Ramos (cell line): ENCODE measurements at regions not wholly inside any gene's neighbourhood (a gene's known extent, or its start where the extent isn't known, plus 50 kb on each side); places are given as distances from the start of the nearest gene placed in this dataset.
"Not testable (repeated sequence)": the region's sequence is repeated elsewhere in the genome, so short reads cannot be mapped to it uniquely, and the experiment has no call there.

Experiments used
- in situ Hi-C: fragments of 300-500 bp; cut with MboI; formaldehyde crosslinking; loops from one replicate; pipeline ENCODE4 v1.14.3; 2022; ENCODE audit warnings: low sequenced_read_pairs; ENCODE audit not compliant: unreplicated experiment

DNA sequence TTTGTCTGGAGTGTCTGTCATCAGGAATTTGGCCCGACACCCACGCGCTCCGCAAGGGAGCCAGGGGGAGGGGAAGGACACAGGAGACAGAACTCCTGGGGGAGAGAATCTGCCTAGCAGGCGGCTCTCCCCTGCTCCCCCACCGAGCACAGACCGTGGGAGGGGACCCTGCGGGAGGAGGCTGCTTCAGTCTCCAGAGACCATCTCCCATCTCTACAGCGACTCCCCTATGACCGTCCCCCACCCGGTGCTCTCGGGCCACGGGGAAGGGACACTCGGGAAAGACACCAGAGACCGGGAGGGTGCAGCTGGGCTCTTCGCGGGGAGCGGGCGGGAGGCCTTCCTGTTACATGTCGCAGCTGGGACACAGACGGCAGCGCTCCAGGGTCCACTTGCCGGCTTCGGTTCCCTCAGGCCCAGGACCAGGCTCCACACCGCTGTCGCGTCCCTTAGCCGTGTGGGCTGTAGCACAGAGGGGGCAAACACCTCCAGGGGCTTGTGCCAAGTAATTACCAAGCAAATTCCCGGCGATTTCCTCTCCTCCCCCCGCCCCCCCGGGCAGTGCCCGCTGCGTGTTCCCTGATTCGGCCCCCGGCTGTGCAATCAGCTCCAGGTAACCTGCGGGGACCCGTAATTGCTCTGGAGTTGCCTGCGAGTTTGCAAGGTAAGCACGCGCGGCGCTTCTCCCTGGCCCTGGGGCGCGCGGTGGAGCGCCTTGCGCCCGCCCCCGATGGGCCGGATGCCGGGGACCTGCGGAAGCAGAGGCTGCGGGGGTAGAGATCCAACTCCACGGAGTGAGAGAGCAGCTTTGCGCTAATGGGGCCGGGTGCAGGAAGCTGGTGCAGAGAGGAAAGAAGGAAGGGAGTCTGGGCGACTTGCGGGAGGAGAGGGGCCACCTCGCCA is 155.1 kb upstream of the CADM1 start:
- in situ Hi-C loops, result no loop called here

DNA sequence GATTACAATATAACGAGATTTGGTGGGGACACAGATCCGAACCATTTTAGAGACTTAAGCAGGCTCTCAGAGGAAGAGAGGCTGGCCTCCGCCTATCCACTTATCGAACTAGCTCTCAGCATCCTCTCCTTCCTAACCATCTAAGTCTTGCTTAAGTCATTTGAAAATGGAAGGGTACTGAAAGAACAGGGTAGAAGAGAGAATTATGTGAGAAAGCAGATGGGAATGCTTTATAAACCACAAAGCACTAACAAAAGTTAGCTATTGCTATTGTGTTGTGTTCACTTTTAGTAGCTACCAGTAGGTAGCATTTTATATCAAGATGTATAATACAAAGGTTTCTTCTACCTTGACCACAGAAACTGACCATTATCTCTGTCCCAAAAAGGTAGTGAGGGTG is 153.4 kb upstream of the CADM1 start:
- in situ Hi-C loops, result no loop called here

DNA sequence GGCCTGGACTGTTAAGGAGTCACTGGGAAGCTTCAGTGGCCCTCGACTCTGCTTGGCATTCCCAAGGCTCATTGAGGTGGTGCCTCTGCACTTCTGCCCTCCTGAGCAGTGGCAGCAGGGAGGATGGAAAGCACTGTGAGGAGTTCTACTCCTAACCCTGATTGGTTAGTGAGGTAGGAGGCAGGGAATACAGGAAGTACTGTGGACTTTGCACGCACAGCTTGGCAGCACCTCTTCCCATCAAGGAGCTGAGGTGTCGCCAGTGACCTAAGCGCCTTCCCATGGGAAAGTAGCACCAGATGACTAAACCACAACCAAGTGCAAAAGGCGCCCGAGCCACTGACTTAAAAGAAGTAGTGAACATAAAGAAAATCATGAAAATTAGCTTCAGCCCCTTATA is 152.5 kb upstream of the CADM1 start:
- in situ Hi-C loops, result no loop called here

DNA sequence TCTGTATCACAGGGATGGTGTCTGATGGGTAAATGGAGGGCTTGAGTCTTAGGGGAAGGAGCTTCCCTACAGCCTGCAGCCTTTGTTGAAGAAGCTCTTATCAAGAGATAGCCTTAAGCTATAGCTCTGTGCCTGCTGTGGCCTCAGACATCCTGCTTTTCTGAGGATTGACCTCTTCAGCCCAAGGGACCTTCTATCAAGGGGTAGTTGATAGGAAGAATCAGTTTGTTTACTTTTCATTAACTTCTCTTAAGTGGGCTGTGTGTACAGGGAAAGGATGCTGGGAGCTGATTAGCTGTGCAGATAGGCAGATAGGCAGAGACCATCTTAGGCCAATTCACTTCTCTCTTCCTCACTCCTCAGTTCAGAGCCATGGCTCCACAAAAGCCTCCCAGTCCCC is 151.8 kb upstream of the CADM1 start:
- in situ Hi-C loops, result no loop called here

DNA sequence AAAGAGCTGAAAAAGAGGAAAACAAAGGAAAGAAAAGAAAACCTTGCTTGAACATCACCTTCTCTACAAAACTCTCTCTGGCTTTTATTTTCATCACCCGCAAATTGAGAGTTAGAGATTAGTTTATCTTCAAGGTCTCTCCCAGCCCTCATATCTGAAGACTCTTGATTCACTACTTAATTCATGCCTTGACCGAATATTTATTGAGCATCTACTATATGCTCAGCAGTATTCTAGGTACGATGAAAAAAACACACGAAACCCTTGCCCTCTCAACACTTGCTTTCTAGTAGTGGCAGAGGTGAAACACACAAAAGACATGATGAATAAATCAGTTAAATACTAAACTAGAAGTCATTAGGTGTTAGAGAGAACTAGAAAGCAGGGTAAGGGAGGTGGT is 150.6 kb upstream of the CADM1 start:
- in situ Hi-C loops, result no loop called here

DNA sequence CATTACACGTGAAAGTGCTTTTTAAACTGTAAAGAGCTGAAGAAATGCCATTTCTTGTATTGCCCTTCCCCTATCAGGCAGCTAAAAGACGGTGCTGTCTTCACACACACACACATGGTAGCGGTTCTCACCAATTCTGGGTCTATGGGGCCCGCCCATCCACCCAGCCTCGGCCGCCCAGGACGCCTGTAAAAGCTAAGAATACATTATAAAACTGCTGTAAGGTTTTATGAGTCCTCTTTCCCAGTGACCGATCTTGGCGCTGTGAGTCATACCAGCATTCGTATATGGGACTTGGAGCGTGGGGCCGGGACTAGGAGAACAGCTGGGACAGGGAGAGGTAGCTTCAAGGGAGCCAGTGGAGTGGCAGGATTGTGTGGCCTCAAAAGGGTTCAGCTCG is 149.7 kb upstream of the CADM1 start:
- in situ Hi-C loops, result no loop called here

DNA sequence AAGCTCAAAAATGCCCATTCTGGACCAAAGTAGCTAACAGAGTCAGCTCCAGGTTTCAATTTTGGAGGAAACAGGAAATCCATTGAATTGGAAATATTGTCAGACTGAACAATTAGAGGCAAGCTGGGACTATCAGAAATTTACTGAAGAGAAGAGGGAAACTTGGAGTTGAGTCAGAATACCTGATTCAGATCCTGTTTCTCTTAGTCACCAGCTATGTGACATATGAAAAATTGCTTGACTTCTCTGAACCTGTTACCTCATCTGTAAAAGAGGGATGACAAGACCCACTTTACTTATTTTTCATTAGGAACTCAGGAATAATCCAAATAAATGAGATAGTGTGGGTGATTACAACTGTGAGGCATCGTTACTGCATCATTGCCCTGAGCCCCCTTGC is 148.9 kb upstream of the CADM1 start:
- in situ Hi-C loops, result no loop called here

DNA sequence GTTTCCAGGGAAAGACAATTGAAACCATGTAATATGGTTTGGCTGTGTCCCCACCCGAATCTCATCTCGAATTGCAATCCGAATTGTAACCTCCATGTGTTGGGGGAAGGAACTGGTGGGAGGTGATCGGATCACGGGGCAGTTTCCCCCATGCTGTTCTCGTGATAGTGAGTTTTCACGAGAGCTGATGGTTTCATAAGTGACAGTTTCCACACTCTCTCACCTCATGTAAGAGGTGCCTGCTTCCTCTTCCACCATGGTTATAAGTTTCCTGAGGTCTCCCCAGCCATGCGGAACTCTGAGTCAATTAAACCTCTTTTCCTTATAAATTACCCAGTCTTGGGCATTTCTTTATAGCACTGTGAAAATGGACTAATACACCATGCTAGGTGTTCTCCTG is 148.3 kb upstream of the CADM1 start:
- in situ Hi-C loops, result no loop called here

DNA sequence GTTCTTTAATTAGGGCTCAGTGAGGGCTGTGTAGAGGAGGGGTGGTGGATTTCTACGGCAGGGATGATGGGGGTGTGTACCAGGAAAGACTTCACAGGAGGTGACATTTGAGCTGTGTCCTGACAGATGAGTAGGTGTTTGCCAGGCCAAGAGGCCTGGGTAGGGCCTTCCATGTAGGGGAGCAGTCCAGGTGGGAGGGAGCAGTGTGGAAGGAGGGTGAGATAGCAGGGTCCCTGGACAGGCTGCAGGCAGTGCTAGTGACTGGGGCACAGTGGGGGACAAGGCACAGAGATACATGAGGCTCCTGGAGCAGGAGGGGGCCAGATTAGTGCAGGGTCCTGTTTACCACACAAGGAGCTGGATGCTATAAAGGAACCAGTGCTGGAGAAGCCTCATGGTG is 147.9 kb upstream of the CADM1 start:
- in situ Hi-C loops, result no loop called here

DNA sequence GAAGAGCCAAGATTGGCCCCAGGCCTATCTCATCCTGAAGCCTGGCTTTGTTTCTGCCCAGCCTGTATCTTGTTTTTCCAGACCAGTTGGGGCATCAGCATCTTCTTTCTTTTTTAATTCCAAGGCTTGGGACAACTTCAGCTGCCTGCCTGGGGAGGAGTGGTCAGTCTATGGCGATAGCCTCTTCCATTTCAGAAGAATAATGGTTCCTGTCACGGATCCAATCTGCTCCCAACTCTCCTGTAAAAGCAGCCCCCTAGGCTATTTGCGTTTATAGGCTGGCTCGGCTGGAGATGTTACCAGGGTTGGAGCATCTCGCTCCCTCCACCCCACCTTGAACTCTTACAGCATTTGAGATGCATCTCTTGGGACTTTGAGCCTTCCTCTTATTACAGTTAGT is 145.2 kb upstream of the CADM1 start:
- in situ Hi-C loops, result no loop called here

DNA sequence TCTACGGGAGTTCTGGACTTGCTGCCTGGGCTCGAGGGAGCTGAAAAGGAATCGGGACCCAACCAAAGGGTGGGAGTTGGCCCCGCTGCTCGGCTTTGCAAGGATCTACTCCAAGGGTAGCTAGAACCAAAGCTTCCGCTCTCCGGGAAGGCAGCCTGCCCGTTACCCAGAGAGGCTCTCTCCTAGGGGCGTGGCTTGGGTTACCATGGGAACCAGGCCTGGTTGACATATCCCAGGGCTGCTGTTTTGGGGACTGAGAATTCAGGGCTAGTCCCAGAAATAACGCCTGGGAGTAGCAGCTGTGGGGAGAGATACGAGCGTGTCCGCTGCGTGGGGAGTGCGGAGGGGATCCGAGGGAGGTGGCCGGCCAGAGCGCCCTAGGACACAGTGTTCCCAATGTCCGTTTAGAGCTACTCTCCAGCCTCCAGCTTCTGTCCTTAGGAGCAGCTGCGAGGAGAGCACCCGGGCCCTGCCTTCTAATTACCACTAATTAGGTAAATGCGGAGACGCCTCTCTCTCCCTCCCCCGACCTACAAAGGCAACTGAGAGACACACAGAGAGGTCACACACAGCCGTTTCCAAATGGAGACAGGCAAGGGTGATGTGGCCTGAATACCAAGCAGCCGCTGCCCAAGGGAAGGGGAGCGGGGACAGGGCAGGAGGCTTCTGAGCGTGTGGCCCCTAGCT is 141.6 kb upstream of the CADM1 start:
- in situ Hi-C loops, result no loop called here

DNA sequence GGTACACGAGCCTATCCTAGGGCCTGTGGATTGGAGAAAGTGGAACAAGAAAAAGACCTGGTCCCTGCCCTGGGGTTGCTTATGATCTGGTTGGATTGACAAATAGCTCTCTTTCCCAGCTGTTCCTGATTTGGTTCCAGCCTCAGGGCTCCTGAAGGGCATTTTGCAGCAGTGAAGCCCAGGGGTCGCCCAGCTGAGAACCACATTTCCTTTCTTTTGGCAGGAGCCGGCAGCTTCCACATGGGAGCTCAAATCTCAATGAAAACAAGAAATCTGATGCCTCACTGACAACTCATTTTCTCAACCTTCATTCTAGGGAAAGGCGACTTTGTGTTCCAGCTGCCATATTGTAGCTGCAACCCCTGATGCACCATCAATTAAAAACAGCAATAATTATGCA is 140.6 kb upstream of the CADM1 start:
- in situ Hi-C loops, result no loop called here

DNA sequence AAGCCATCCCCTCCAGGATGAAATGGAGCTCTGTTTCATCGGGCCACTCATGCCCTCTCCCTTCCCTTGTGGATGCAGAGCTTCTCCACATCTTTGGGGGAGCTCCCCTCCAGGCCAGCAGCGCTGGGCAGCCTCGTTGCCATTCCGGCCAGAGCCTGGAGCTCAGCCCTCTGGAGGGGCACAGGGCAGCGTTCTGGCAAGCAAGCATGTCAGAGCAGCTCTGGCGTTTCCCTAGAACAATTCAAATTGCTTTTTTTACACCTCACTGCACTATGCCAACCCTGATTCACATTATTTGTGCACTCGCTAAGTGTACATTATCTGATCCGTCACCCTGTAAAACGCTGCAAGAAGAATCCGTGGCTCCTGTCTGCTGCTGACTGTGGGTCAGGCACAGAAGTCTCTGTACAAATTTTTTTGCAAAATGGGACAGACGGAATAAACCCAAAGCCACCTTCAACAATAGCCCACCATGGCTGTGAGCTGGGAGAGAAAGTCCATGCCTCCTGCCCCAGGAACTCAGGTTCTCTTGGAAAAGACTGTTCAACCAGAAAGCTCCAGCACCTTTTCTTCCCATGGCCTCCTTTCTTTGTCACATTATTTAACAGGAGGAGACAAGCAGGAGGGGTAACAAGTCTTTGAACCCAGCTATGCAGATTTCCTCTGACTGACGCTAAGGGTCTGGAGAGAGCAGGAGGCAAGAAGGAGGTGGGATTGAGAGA is 139.5 kb upstream of the CADM1 start:
- in situ Hi-C loops, result no loop called here

DNA sequence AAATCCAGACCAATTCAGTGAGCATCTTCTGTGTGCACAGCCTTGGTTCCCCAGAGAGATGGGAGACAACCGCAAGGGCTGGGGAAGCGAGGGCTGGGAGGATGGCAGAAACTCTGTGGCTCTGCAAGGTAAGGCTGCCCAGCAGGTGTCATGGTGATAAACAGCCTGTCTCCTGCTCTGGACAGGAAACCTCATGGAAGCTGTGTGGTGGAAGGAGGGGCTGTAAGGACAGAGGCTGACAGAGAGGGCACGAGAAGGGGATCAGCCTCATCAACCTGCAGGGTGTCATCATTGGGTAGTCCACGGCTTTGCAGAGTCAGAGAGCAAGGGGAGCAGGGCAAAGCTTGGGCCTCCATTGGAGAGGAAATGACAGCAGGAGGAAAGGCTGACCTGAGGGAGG is 138.4 kb upstream of the CADM1 start:
- in situ Hi-C loops, result no loop called here

DNA sequence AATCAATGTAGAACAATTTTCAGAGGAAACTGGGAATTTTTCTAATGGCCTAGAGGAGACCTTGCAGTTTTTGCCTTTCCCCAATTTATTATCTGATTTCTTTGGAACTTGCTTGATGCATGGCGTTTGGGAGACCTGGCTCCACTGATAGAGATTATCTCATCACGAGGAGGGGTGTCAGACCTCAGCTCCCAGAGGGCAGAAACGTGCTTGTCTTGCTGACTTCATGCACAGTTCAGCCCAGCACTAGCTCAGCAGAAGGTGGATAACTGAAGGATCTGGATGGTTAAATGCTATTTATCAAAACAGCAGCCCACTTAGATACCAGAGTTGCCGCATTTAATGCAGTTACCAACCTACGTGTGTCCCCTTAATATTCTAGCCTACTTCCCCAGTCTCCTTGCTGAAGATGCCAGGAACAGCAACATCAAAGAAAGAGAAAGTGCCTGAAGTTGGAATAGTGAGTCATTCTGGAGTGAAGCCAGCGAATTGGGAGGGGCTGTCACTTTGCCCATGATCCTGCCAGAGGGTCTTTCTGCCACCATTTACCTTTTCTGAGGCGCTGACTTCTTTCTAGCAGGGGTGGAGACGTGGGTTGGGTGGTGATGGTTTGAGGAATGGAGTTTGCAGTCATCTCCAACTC is 133.5 kb upstream of the CADM1 start:
- in situ Hi-C loops, result no loop called here

DNA sequence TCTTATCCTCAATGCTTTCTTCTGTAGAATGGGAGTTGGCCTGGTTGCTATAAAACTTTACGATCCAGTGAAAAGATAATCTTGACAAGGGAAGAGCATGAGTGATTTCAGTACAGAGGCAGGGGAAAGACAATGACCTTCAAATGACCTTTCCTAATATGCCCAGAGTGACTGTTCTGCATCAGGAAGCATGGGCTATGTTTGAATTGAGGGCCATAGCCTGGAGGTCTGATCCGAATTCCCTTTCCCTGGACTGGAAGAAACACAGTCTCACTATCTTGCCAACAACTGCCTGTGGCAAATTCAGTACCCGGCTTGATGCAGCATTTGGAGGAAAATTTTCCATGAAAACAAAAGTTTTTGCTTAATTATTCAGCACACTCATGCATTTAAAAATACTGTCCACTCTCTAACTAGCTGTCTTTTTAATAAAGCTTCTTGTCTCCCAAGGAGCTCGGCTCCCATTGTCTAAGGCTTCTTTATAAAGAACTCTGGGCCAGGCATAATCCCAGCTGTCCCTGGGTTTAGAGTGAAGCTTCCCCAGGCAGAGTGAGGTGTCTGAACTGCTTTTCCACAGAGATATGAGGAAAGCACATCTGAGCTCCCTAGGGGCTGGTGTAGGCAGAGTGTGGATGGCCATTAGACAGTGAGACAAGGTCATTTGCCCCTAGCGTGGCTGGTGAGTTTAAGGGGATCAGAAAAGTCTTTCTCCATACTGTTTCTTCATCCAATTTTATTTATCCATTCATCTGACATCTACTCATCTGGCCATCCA is 132.7 kb upstream of the CADM1 start:
- in situ Hi-C loops, result no loop called here

DNA sequence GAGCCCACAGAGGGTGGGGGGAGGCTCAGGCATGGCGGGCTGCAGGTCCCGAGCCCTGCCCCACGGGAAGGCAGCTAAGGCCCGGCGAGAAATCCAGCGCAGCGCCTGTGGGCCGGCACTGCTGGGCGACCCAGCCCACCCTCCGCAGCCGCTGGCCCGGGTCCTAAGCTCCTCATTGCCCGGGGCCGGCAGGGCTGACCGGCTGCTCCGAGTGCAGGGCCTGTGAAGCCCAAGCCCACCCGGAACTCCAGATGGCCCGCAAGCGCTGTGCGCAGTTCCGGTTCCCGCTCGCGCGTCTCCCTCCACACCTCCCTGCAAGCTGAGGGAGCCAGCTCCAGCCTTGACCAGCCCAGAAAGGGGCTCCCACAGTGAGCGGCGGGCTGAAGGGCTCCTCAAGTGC is 129.8 kb upstream of the CADM1 start:
- in situ Hi-C loops, result not testable (repeated sequence)

DNA sequence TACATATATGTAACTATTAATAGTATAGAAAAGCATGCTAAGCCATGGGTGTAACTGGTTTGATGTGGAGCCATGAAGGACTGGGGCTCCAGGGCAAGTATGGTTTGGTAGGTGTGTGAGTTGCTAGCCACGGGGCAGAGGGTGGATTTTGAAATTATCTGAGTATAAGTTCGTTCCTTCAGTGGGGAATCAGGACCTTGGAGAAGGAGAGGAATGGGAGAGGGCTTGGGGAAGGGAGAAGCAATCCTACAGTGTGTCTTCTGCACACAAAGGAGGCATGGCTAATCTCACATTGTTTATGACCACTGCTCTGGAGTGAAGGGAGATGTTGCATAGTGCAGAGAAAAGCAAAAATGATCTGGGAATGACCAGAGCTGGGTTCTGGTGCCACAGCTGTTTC is 127.8 kb upstream of the CADM1 start:
- in situ Hi-C loops, result no loop called here

DNA sequence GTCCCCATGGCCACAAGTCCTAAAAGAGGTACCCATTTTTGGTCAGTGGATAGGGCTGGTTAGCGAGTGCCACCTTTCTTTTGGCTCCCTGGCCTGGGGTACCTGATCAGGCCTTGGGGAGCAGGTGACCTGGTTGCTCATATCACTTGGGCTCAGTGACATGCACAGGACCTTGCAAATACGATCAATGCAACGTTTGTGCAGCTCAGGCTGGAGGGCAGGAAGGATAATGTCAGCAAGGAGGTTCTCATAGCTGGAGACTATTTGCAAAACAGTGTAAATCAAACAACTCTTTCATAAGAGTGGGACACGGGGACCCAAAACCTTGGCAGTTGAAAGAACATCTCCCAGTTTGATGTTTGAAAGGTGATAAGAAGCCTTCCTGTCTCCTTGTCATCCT is 127.4 kb upstream of the CADM1 start:
- in situ Hi-C loops, result no loop called here

DNA sequence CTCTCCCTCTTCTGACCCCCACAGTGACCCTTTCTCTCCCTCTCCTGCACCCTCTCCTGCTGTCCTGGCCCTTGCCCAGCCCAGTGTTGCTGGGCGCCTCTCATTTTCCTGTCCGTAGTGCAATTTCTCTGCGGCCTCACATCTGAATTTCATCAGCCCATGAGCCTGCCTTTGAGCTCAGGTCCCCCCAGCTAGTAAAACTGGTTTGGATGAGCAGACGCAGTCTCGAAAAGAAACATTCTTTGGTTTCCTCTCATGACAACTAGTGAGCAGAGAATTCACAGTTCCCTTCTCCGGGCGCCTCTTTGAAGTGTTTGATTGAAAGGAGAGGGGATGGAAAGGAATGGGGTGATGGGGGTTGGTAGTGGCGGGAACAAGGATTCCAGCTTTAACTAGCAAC is 126.0 kb upstream of the CADM1 start:
- in situ Hi-C loops, result no loop called here
